ENCODE measurements at regions not wholly inside any gene's neighbourhood (a gene's known extent, or its start where the extent isn't known, plus 50 kb on each side); places are given as distances from the start of the nearest gene placed in this dataset.

- H3K4me1 ChIP-seq = no peaks in the 10 kb centered on the region
- 92 to 99% methylated on average over 3 of the region's 3 CpGs for WGBS, 2 donors
- H3K36me3 ChIP-seq = no peaks in the 10 kb centered on the region
- TF ChIP-seq CTCF (IDR thresholded peaks at IDR 0.05) = no peak
- TF ChIP-seq POLR2A (IDR thresholded peaks at IDR 0.05) = no peak
- intact Hi-C loops (cut with DNase I) = no loop called here
- no peak overlapping the region for H3K4me3 ChIP-seq (replicated peaks in 1 of 3)
- no peak for DNase-seq
- no peak overlapping the region for H3K27ac ChIP-seq
- no peaks in the 10 kb centered on the region for H3K9me3 ChIP-seq
- H3K27me3 ChIP-seq = no peaks in the 10 kb centered on the region
These were observed 54.3 kb upstream of the CBLB start for GRCh38 chr3:105923140-105923539.

- no peak overlapping the region for H3K27ac ChIP-seq
- no peak for TF ChIP-seq POLR2A (IDR thresholded peaks at IDR 0.05)
- TF ChIP-seq CTCF (IDR thresholded peaks at IDR 0.05) = no peak
- no peaks in the 10 kb centered on the region for H3K9me3 ChIP-seq
- WGBS, 2 donors = 94 to 97% methylated on average over 1 of the region's 1 CpG
- intact Hi-C loops (cut with DNase I) = no loop called here
- H3K4me3 ChIP-seq (replicated peaks in 1 of 3) = no peak overlapping the region
- no peaks in the 10 kb centered on the region for H3K27me3 ChIP-seq
- no peak for DNase-seq
- no peaks in the 10 kb centered on the region for H3K4me1 ChIP-seq
- H3K36me3 ChIP-seq = no peaks in the 10 kb centered on the region
These were observed 58.9 kb upstream of the CBLB start for GRCh38 chr3:105927741-105928140.

GRCh38 chr3:105930733-105931132 lies 61.9 kb upstream of the CBLB start:
- TF ChIP-seq CTCF (IDR thresholded peaks at IDR 0.05) = no peak
- no peak for TF ChIP-seq POLR2A (IDR thresholded peaks at IDR 0.05)
- H3K27me3 ChIP-seq = no peaks in the 10 kb centered on the region
- no peak overlapping the region for H3K27ac ChIP-seq
- H3K4me1 ChIP-seq = no peaks in the 10 kb centered on the region
- H3K4me3 ChIP-seq (replicated peaks in 1 of 3) = no peak overlapping the region
- WGBS, 2 donors = 35 to 41% methylated on average over 3 of the region's 3 CpGs
- no peaks in the 10 kb centered on the region for H3K36me3 ChIP-seq
- H3K9me3 ChIP-seq = no peaks in the 10 kb centered on the region
- DNase-seq = no peak
- intact Hi-C loops (cut with DNase I) = no loop called here

GRCh38 chr3:105931500-105931899 lies 62.7 kb upstream of the CBLB start:
- TF ChIP-seq CTCF (IDR thresholded peaks at IDR 0.05) = no peak
- no peak for TF ChIP-seq POLR2A (IDR thresholded peaks at IDR 0.05)
- 66 to 77% methylated on average over 2 of the region's 2 CpGs for WGBS, 2 donors
- no peak overlapping the region for H3K4me3 ChIP-seq (replicated peaks in 1 of 3)
- H3K4me1 ChIP-seq = no peaks in the 10 kb centered on the region
- no peak overlapping the region for H3K27ac ChIP-seq
- intact Hi-C loops (cut with DNase I) = no loop called here
- H3K27me3 ChIP-seq = no peaks in the 10 kb centered on the region
- DNase-seq = no peak
- H3K36me3 ChIP-seq = no peaks in the 10 kb centered on the region
- H3K9me3 ChIP-seq = no peaks in the 10 kb centered on the region

- intact Hi-C loops (cut with DNase I) = no loop called here
- TF ChIP-seq CTCF (IDR thresholded peaks at IDR 0.05) = no peak
- no peak for TF ChIP-seq POLR2A (IDR thresholded peaks at IDR 0.05)
- Histone ChIP-seq H3K9me3 (no peaks in the 10 kb centered on the region), H3K4me3 (replicated peaks in 1 of 3) (no peak overlapping the region), H3K36me3 (no peaks in the 10 kb centered on the region), H3K27ac (no peak overlapping the region), H3K27me3 (no peaks in the 10 kb centered on the region), H3K4me1 (peaks cover 11 to 17% of the 10 kb centered on the region in 2 donors)
- 79 to 84% methylated on average over 4 of the region's 4 CpGs for WGBS, 2 donors
- DNase-seq = no peak
These were observed 65.1 kb upstream of the CBLB start for GRCh38 chr3:105933871-105934270.
